ENCODE measurements at regions not wholly inside any gene's neighbourhood (a gene's known extent, or its start where the extent isn't known, plus 50 kb on each side); places are given as distances from the start of the nearest gene placed in this dataset.

GRCh38 chr11:109739379-109739778 lies 317.4 kb downstream of the C11orf87 start:
- TF ChIP-seq HDGF (IDR thresholded peaks at IDR 0.05; ENCODE audit: borderline replicate concordance) = no peak
- no peak for TF ChIP-seq ARNT (IDR thresholded peaks at IDR 0.05)
- no peak for TF ChIP-seq ZNF384 (IDR thresholded peaks at IDR 0.05)
- TF ChIP-seq FOXA1 (IDR thresholded peaks at IDR 0.05) = no peak
- no peak for TF ChIP-seq TARDBP (IDR thresholded peaks at IDR 0.05)
- TF ChIP-seq L3MBTL2 (conservative IDR thresholded peaks at IDR 0.05) = no peak
- TF ChIP-seq, protein P1, sequence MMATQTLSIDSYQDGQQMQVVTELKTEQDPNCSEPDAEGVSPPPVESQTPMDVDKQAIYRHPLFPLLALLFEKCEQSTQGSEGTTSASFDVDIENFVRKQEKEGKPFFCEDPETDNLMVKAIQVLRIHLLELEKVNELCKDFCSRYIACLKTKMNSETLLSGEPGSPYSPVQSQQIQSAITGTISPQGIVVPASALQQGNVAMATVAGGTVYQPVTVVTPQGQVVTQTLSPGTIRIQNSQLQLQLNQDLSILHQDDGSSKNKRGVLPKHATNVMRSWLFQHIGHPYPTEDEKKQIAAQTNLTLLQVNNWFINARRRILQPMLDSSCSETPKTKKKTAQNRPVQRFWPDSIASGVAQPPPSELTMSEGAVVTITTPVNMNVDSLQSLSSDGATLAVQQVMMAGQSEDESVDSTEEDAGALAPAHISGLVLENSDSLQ (IDR thresholded peaks at IDR 0.05) = no peak
- no peak for TF ChIP-seq SP1 (IDR thresholded peaks at IDR 0.05)
